Mucosa of descending colon (tissue), 3 donors: ENCODE measurements at regions not wholly inside any gene's neighbourhood (a gene's known extent, or its start where the extent isn't known, plus 50 kb on each side); places are given as distances from the start of the nearest gene placed in this dataset.

Source experiments
- ATAC-seq: fragments of 200-7000 bp; cut with Tn5 transposase; one replicate; pipeline ENCODE4 v1.9.1; 2020; ENCODE audit warnings: mild to moderate bottlenecking, moderate library complexity
- DNase-seq, 3 donors: peaks; one replicate each; pipeline ENCODE4 v3.0.0-alpha.2; 2020
- H3K36me3 ChIP-seq: fragments of 200-600 bp; one replicate; pipeline ENCODE4 v1.8.0; 2021; ENCODE audit warnings: low read depth, mild to moderate bottlenecking
- H3K4me1 ChIP-seq: fragments of 200-600 bp; one replicate; pipeline ENCODE4 v1.8.0; 2021; ENCODE audit warnings: low read depth, mild to moderate bottlenecking
- H3K4me3 ChIP-seq: fragments of 200-600 bp; one replicate; pipeline ENCODE4 v1.8.0; 2021; ENCODE audit warnings: mild to moderate bottlenecking
- H3K9me3 ChIP-seq: fragments of 200-600 bp; one replicate; pipeline ENCODE4 v1.8.0; 2021; ENCODE audit warnings: mild to moderate bottlenecking
- intact Hi-C, 2 donors: fragments of 100-400 bp; cut with DNase I in 1 of 2; cut with micrococcal nuclease in 1 of 2; formaldehyde crosslinking; loops; one replicate each; pipeline versions ENCODE4 v1.11.0 to v1.11.1; 2022; cut with DNase I, micrococcal nuclease
- TF ChIP-seq, protein P1 (sequence below): fragments of 200-600 bp; IDR thresholded peaks from one replicate; pipeline ENCODE4 v1.8.0; 2022; ENCODE audit warnings: antibody characterized with exemption, mild to moderate bottlenecking
- donor health status: DM: no; HTN: no; CAD: no; lungs with moderate emphysema.
- donor health status: DM: no; HTN: no; CAD: no.
- donor health status: DM: no; HTN: yes; CAD: no.

- intact Hi-C loops, result no loop called here
- DNase-seq, result no peak
- no peak overlapping the region for H3K4me3 ChIP-seq
- H3K4me1 ChIP-seq, result no peaks in the 10 kb centered on the region
- no peaks in the 10 kb centered on the region for H3K36me3 ChIP-seq
- no peak for ATAC-seq
- peaks cover 3% of the 10 kb centered on the region for H3K9me3 ChIP-seq
- TF ChIP-seq, protein P1, sequence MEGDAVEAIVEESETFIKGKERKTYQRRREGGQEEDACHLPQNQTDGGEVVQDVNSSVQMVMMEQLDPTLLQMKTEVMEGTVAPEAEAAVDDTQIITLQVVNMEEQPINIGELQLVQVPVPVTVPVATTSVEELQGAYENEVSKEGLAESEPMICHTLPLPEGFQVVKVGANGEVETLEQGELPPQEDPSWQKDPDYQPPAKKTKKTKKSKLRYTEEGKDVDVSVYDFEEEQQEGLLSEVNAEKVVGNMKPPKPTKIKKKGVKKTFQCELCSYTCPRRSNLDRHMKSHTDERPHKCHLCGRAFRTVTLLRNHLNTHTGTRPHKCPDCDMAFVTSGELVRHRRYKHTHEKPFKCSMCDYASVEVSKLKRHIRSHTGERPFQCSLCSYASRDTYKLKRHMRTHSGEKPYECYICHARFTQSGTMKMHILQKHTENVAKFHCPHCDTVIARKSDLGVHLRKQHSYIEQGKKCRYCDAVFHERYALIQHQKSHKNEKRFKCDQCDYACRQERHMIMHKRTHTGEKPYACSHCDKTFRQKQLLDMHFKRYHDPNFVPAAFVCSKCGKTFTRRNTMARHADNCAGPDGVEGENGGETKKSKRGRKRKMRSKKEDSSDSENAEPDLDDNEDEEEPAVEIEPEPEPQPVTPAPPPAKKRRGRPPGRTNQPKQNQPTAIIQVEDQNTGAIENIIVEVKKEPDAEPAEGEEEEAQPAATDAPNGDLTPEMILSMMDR, result no peak
Observed at GRCh38 chr6:22726966-22727365, 157.6 kb downstream of the HDGFL1 start.

- no peaks in the 10 kb centered on the region for H3K36me3 ChIP-seq
- no peaks in the 10 kb centered on the region for H3K4me1 ChIP-seq
- DNase-seq (no peak), ATAC-seq (no peak)
- H3K4me3 ChIP-seq, result no peak overlapping the region
- H3K9me3 ChIP-seq, result peaks cover 3% of the 10 kb centered on the region
- TF ChIP-seq, protein P1, result no peak
- intact Hi-C loops, result no loop called here
Observed at GRCh38 chr6:22727710-22728109, 158.3 kb downstream of the HDGFL1 start.

- Histone ChIP-seq H3K4me3 (no peak overlapping the region), H3K9me3 (no peaks in the 10 kb centered on the region), H3K36me3 (no peaks in the 10 kb centered on the region), H3K4me1 (no peaks in the 10 kb centered on the region)
- no peak for DNase-seq
- no peak for ATAC-seq
- intact Hi-C loops, result no loop called here
- TF ChIP-seq, protein P1, result no peak
Observed at GRCh38 chr6:22732176-22732970, 163.0 kb downstream of the HDGFL1 start.

- DNase-seq (no peak), ATAC-seq (no peak)
- no peaks in the 10 kb centered on the region for H3K9me3 ChIP-seq
- no peaks in the 10 kb centered on the region for H3K36me3 ChIP-seq
- H3K4me3 ChIP-seq, result no peak overlapping the region
- intact Hi-C loops, result no loop called here
- no peaks in the 10 kb centered on the region for H3K4me1 ChIP-seq
- TF ChIP-seq, protein P1, result no peak
Observed at GRCh38 chr6:22736740-22737139, 167.4 kb downstream of the HDGFL1 start.

GRCh38 chr6:22737331-22737730 lies 168.0 kb downstream of the HDGFL1 start:
- peak; percentile 28 for ATAC-seq
- Histone ChIP-seq H3K4me3 (no peak overlapping the region), H3K9me3 (no peaks in the 10 kb centered on the region), H3K36me3 (no peaks in the 10 kb centered on the region), H3K4me1 (no peaks in the 10 kb centered on the region)
- DNase-seq, result peak in 2 of 3 donors; percentile 34 to 42
- intact Hi-C loops, result no loop called here
- TF ChIP-seq, protein P1, result no peak
